GM12878 (cell line): ENCODE measurements at regions not wholly inside any gene's neighbourhood (a gene's known extent, or its start where the extent isn't known, plus 50 kb on each side); places are given as distances from the start of the nearest gene placed in this dataset.

Source experiments
- ATAC-seq: fragments of 200-7000 bp; cut with Tn5 transposase; 3 replicates; pipeline ENCODE4 v1.9.1; 2020; ENCODE audit warnings: mild to moderate bottlenecking, moderate library complexity
- BruUV-seq: library from RNA; stranded (reverse); fragments of 400-500 nt; replicated peaks from 2 replicates; lab custom pipeline; 2021; lab: Mats Ljungman, UMichigan
- CTCF ChIA-PET: fragments of 300-600 bp; sonication (Branson Sonifier 250); formaldehyde crosslinking; extraction: SDS; loops from one replicate; lab custom pipeline; 2021; ENCODE audit warnings: inconsistent platforms; lab: Yijun Ruan, JAX
- POLR2A ChIA-PET: fragments of 350-600 bp; formaldehyde crosslinking; extraction: SDS; loops from one replicate; lab custom pipeline; 2021; ENCODE audit warnings: inconsistent platforms; lab: Charles Lee
- RAD21 ChIA-PET: fragments of 300-600 bp; sonication (Branson Sonifier 250); formaldehyde crosslinking; loops from one replicate; lab custom pipeline; 2023; ENCODE audit warnings: antibody characterized with exemption; ENCODE audit not compliant: unreplicated experiment; lab: Charles Lee
- SMC1A ChIA-PET: fragments of 300-600 bp; sonication (Branson Sonifier 250); formaldehyde crosslinking; loops from one replicate; lab custom pipeline; 2023; ENCODE audit not compliant: unreplicated experiment, uncharacterized antibody; lab: Charles Lee
- DNase-seq: peaks from one replicate; pipeline ENCODE4 v3.0.0-alpha.2; 2011; ENCODE audit warnings: low read depth, low spot score
- FAIRE-seq: peaks from 3 replicates; lab custom pipeline; 2011; peaks lifted over from hg19 to GRCh38; lab: Jason Lieb, UNC
- H2AFZ ChIP-seq: 2 replicates; pipeline ENCODE4 v1.6.0; 2011; ENCODE audit warnings: low read depth, low read length, control low read depth; ENCODE audit not compliant: control insufficient read depth
- H3K27ac ChIP-seq: 2 replicates; pipeline ENCODE4 v1.5.1; 2011; ENCODE audit warnings: control low read depth; ENCODE audit not compliant: control insufficient read depth, insufficient read depth
- H3K27me3 ChIP-seq, 2 experiments: replicated peaks in 1 of 2; 2 replicates each; pipeline versions ENCODE4 v1.6.0 to v1.6.1; 2011; ENCODE audit warnings: low read length in 1 of 2; ENCODE audit not compliant: control insufficient read depth in 2 of 2, insufficient read depth in 2 of 2
- H3K36me3 ChIP-seq, 2 experiments: 2 replicates each; pipeline ENCODE4 v1.5.1; 2011; ENCODE audit warnings: low read length in 1 of 2; ENCODE audit not compliant: control insufficient read depth in 2 of 2, insufficient read depth in 2 of 2
- H3K4me1 ChIP-seq: 2 replicates; pipeline ENCODE4 v1.6.1; 2011; ENCODE audit warnings: mild to moderate bottlenecking, low read length, moderate library complexity, mixed read lengths; ENCODE audit not compliant: control insufficient read depth, insufficient read depth
- H3K4me2 ChIP-seq: 2 replicates; pipeline ENCODE4 v1.6.0; 2011; ENCODE audit warnings: control low read depth; ENCODE audit not compliant: control insufficient read depth, insufficient read depth
- H3K4me3 ChIP-seq: fragments of 200-600 bp; sonication (generic); 2 replicates; pipeline ENCODE4 v1.5.1; 2016
- H3K79me2 ChIP-seq: 2 replicates; pipeline ENCODE4 v1.6.0; 2011; ENCODE audit warnings: low read length; ENCODE audit not compliant: control insufficient read depth, insufficient read depth
- H3K9ac ChIP-seq: 2 replicates; pipeline ENCODE4 v1.8.0; 2011; ENCODE audit warnings: low read length, control low read depth, mixed read lengths; ENCODE audit not compliant: control insufficient read depth, insufficient read depth
- H3K9me3 ChIP-seq: replicated peaks from 3 replicates; pipeline ENCODE4 v1.5.1; 2011; ENCODE audit warnings: mild to moderate bottlenecking, low read length; ENCODE audit not compliant: control insufficient read depth, insufficient read depth
- H4K20me1 ChIP-seq: 2 replicates; pipeline ENCODE4 v1.6.0; 2011; ENCODE audit not compliant: control insufficient read depth, insufficient read depth
- BACH1 ChIP-seq: fragments of 450-650 bp; IDR thresholded peaks from 2 replicates; pipeline ENCODE4 v1.6.1; 2017; ENCODE audit warnings: mild to moderate bottlenecking, borderline replicate concordance
- EED ChIP-seq: sonication (generic); IDR thresholded peaks from 2 replicates; pipeline ENCODE4 v1.6.1; 2016; ENCODE audit warnings: antibody characterized with exemption, low read depth
- IKZF2 ChIP-seq, 2 experiments: fragments of 450-650 bp; IDR thresholded peaks; 2 replicates each; pipeline ENCODE4 v1.6.1; 2017; ENCODE audit warnings: mild to moderate bottlenecking in 2 of 2, moderate library complexity in 2 of 2
- LARP7 ChIP-seq: fragments of 450-650 bp; IDR thresholded peaks from 2 replicates; pipeline ENCODE4 v1.6.1; 2017; ENCODE audit warnings: mild to moderate bottlenecking
- NR2F1 ChIP-seq: fragments of 450-650 bp; conservative IDR thresholded peaks from 2 replicates; pipeline ENCODE4 v1.6.1; 2017; ENCODE audit warnings: mild to moderate bottlenecking
- RB1 ChIP-seq: fragments of 450-650 bp; formaldehyde crosslinking; IDR thresholded peaks from 2 replicates; pipeline ENCODE4 v1.6.1; 2017; ENCODE audit warnings: mild to moderate bottlenecking, borderline replicate concordance
- RFX5 ChIP-seq: IDR thresholded peaks from 2 replicates; pipeline ENCODE4 v1.6.1; 2011; ENCODE audit warnings: low read depth, low read length, improper control_type of control experiment
- SMAD5 ChIP-seq: IDR thresholded peaks from 2 replicates; pipeline ENCODE4 v1.6.1; 2016; ENCODE audit warnings: antibody characterized with exemption, low read depth
- TAF1 ChIP-seq: IDR thresholded peaks from 2 replicates; pipeline ENCODE4 v1.6.1; 2011; ENCODE audit warnings: mild to moderate bottlenecking, low read depth, low read length, borderline replicate concordance
- TCF12 ChIP-seq: IDR thresholded peaks from 2 replicates; pipeline ENCODE4 v1.6.1; 2011; ENCODE audit warnings: low read depth, mild to moderate bottlenecking, low read length
- ZNF24 ChIP-seq: fragments of 450-650 bp; IDR thresholded peaks from 2 replicates; pipeline ENCODE4 v1.6.1; 2017; ENCODE audit warnings: antibody characterized with exemption, mild to moderate bottlenecking
- WGBS: methylation state at CpG from one replicate; pipeline ENCODE4 v1.1.6; 2016; ENCODE audit warnings: low lambda C conversion rate; ENCODE audit not compliant: insufficient replicate concordance, insufficient coverage; ENCODE audit errors: missing lambda C conversion rate; 5-methylcytosine and 5-hydroxymethylcytosine counted together
- in situ Hi-C: fragments of 300-500 bp; cut with MboI; formaldehyde crosslinking; loops from 9 replicates; pipeline ENCODE4 v1.14.3; 2018; ENCODE audit warnings: mixed read lengths
- intact Hi-C: fragments of 100-400 bp; cut with micrococcal nuclease; formaldehyde crosslinking; loops from one replicate; pipeline ENCODE4 v1.14.2; 2022; ENCODE audit not compliant: unreplicated experiment
- TF ChIP-seq, protein P1 (sequence below): fragments of 450-650 bp; IDR thresholded peaks from 2 replicates; pipeline ENCODE4 v1.6.1; 2017; ENCODE audit warnings: mild to moderate bottlenecking, moderate library complexity
- TF ChIP-seq, protein P2 (sequence below): fragments of 450-650 bp; IDR thresholded peaks from 2 replicates; pipeline ENCODE4 v1.6.1; 2018; ENCODE audit warnings: mild to moderate bottlenecking, low read depth, moderate library complexity; ENCODE audit not compliant: partially characterized antibody
- TF ChIP-seq, protein P3 (sequence below): IDR thresholded peaks from 2 replicates; pipeline ENCODE4 v1.6.1; 2012; ENCODE audit warnings: low read depth, low read length, improper control_type of control experiment
- TF ChIP-seq, protein P4 (sequence below): IDR thresholded peaks from 2 replicates; pipeline ENCODE4 v1.6.1; 2011; ENCODE audit warnings: borderline replicate concordance, low read depth, mild to moderate bottlenecking, moderate library complexity, low read length; ENCODE audit not compliant: insufficient read depth, poor library complexity, severe bottlenecking

DNA sequence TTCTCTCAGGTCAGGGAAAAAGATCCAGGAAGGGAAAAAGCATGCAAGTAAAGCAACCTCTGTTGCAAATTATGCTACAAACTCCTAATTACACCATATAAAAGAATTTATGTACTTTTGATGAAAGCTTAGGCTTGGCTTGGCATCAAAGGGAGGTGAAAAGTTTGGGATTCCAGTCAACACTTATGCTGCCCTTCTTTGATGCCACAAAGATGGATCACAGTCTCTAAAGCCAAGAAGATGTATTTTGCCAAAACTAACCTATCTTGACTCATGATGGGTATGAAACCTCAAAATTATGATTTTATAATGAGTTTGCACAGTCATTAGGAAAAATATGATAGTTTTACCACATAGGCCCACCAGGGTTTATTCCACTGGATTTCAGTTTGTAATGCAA lies 101.0 kb upstream of the CCDC80 start (continued):
- TF ChIP-seq, protein P1, sequence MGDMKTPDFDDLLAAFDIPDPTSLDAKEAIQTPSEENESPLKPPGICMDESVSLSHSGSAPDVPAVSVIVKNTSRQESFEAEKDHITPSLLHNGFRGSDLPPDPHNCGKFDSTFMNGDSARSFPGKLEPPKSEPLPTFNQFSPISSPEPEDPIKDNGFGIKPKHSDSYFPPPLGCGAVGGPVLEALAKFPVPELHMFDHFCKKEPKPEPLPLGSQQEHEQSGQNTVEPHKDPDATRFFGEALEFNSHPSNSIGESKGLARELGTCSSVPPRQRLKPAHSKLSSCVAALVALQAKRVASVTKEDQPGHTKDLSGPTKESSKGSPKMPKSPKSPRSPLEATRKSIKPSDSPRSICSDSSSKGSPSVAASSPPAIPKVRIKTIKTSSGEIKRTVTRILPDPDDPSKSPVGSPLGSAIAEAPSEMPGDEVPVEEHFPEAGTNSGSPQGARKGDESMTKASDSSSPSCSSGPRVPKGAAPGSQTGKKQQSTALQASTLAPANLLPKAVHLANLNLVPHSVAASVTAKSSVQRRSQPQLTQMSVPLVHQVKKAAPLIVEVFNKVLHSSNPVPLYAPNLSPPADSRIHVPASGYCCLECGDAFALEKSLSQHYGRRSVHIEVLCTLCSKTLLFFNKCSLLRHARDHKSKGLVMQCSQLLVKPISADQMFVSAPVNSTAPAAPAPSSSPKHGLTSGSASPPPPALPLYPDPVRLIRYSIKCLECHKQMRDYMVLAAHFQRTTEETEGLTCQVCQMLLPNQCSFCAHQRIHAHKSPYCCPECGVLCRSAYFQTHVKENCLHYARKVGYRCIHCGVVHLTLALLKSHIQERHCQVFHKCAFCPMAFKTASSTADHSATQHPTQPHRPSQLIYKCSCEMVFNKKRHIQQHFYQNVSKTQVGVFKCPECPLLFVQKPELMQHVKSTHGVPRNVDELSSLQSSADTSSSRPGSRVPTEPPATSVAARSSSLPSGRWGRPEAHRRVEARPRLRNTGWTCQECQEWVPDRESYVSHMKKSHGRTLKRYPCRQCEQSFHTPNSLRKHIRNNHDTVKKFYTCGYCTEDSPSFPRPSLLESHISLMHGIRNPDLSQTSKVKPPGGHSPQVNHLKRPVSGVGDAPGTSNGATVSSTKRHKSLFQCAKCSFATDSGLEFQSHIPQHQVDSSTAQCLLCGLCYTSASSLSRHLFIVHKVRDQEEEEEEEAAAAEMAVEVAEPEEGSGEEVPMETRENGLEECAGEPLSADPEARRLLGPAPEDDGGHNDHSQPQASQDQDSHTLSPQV = no peak

DNA sequence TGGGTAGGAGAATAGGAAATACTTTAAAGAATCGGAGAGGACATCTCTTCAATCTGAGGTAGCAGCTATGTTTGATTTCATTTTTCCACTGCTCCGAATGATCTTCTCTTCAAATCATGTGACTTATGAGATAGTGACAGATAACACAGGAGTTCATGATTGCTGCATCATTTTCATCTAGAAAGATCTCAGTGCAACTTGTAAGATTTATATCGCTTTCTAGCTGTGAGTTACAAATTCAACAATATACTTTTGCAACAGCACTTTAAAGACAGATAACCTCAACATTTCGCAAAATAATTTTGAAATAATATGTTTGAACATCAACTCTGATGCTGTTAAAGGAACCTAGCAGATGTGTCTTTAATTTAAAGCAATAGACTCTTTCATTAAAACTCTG lies 99.9 kb upstream of the CCDC80 start:
- intact Hi-C loops (no loop called here), in situ Hi-C loops (no loop called here)
- no peak overlapping the region for H3K9ac ChIP-seq
- no peaks in the 10 kb centered on the region for H3K79me2 ChIP-seq
- no peak overlapping the region for H3K27ac ChIP-seq
- CTCF ChIA-PET = interaction anchor here (1.0 to 2.9 kb wide), 2 partner anchors 10 to 239 kb away, joined by 3 to 19 read pairs; no protein-coding TSS in a partner anchor
- RAD21 ChIA-PET = interaction anchor here (1.2 to 1.8 kb wide), 2 partner anchors 234 to 238 kb away, joined by 3 to 5 read pairs; partner anchors contain the start of gene CD200R1
- no peaks in the 10 kb centered on the region for H4K20me1 ChIP-seq
- H3K27me3 ChIP-seq = no peaks in the 10 kb centered on the region; a peak in 1 of 4 replicates
- no peaks in the 10 kb centered on the region for H3K36me3 ChIP-seq
- POLR2A ChIA-PET = no interaction called here
- DNase-seq (no peak), FAIRE-seq (no peak), ATAC-seq (no peak)
- no peaks in the 10 kb centered on the region for H3K9me3 ChIP-seq
- SMC1A ChIA-PET = interaction anchor here (0.6 to 8.1 kb wide), 6 partner anchors 73 to 294 kb away, joined by 3 to 174 read pairs (median 4); no protein-coding TSS in a partner anchor
- no peaks in the 10 kb centered on the region for H3K4me1 ChIP-seq
- no peak overlapping the region for H2AFZ ChIP-seq
- no TSS peak for BruUV-seq
- 77% methylated on average over 4 of the region's 4 CpGs for WGBS
- no peak overlapping the region for H3K4me2 ChIP-seq
- no peak overlapping the region for H3K4me3 ChIP-seq
- no peak for TF ChIP-seq NR2F1
- no peak for TF ChIP-seq SMAD5
- no peak for TF ChIP-seq BACH1
- TF ChIP-seq, protein P2, sequence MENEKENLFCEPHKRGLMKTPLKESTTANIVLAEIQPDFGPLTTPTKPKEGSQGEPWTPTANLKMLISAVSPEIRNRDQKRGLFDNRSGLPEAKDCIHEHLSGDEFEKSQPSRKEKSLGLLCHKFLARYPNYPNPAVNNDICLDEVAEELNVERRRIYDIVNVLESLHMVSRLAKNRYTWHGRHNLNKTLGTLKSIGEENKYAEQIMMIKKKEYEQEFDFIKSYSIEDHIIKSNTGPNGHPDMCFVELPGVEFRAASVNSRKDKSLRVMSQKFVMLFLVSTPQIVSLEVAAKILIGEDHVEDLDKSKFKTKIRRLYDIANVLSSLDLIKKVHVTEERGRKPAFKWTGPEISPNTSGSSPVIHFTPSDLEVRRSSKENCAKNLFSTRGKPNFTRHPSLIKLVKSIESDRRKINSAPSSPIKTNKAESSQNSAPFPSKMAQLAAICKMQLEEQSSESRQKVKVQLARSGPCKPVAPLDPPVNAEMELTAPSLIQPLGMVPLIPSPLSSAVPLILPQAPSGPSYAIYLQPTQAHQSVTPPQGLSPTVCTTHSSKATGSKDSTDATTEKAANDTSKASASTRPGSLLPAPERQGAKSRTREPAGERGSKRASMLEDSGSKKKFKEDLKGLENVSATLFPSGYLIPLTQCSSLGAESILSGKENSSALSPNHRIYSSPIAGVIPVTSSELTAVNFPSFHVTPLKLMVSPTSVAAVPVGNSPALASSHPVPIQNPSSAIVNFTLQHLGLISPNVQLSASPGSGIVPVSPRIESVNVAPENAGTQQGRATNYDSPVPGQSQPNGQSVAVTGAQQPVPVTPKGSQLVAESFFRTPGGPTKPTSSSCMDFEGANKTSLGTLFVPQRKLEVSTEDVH = no peak
- TF ChIP-seq EED = no peak
- TF ChIP-seq LARP7 = no peak
- TF ChIP-seq IKZF2 (IDR thresholded peaks at IDR 0.05) = no peak
- TF ChIP-seq, protein P3, sequence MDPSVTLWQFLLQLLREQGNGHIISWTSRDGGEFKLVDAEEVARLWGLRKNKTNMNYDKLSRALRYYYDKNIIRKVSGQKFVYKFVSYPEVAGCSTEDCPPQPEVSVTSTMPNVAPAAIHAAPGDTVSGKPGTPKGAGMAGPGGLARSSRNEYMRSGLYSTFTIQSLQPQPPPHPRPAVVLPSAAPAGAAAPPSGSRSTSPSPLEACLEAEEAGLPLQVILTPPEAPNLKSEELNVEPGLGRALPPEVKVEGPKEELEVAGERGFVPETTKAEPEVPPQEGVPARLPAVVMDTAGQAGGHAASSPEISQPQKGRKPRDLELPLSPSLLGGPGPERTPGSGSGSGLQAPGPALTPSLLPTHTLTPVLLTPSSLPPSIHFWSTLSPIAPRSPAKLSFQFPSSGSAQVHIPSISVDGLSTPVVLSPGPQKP = no peak
- no peak for TF ChIP-seq RB1
- TF ChIP-seq, protein P4, sequence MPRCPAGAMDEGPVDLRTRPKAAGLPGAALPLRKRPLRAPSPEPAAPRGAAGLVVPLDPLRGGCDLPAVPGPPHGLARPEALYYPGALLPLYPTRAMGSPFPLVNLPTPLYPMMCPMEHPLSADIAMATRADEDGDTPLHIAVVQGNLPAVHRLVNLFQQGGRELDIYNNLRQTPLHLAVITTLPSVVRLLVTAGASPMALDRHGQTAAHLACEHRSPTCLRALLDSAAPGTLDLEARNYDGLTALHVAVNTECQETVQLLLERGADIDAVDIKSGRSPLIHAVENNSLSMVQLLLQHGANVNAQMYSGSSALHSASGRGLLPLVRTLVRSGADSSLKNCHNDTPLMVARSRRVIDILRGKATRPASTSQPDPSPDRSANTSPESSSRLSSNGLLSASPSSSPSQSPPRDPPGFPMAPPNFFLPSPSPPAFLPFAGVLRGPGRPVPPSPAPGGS = no peak
- TF ChIP-seq RFX5 = no peak
- no peak for TF ChIP-seq TAF1
- TF ChIP-seq TCF12 = no peak
- TF ChIP-seq ZNF24 = no peak
